ENCODE measurements at regions not wholly inside any gene's neighbourhood (a gene's known extent, or its start where the extent isn't known, plus 50 kb on each side); places are given as distances from the start of the nearest gene placed in this dataset.
"Not testable (repeated sequence)": the region's sequence is repeated elsewhere in the genome, so short reads cannot be mapped to it uniquely, and the experiment has no call there.

GRCh38 chr10:22071332-22071731, 67.8 kb upstream of the DNAJC1 start:
- no peak for DNase-seq

DNA sequence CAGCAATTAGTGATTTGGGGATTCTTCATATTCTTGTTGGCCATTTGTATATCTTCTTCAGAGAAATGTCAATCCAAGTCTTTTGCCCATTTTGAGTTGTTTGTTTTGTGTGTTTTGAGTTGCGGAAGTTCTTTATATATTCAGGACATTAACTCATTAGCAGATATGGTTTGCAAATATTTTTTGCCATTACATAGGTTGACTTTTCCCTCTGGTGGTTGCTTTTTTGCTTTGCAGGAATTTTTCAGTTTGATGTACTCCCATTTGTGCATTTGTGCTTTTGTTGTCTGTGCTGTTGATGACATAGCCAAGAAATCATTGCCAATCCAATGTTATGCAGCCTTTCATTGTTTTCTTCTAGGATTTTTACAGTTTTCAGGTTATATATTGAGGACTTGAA, 63.6 kb upstream of the DNAJC1 start:
- DNase-seq: no peak

DNA sequence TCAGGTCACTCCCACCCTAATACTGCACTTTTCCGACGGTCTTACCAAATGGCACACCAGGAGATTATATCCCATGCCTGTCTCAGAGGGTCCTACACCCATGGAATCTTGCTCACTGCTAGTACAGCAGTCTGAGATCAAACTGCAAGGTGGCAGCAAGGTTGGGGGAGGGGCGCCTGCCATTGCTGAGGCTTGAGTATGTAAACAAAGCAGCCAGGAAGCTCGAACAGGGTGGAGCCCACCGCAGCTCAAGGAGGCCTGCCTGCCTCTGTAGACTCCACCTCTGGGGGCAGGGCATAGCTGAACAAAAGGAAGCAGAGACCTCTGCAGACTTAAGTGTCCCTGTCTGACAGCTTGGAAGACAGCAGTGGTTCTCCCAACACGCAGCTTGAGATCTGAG, 57.5 kb upstream of the DNAJC1 start:
- not testable (repeated sequence) for DNase-seq

GRCh38 chr10:22058201-22058600, 54.7 kb upstream of the DNAJC1 start:
- no peak for DNase-seq

- DNase-seq: no peak
These were observed 51.4 kb upstream of the DNAJC1 start for GRCh38 chr10:22054961-22055360.
